NT2/D1 (cell line): ENCODE measurements at regions not wholly inside any gene's neighbourhood (a gene's known extent, or its start where the extent isn't known, plus 50 kb on each side); places are given as distances from the start of the nearest gene placed in this dataset.
"Not testable (repeated sequence)": the region's sequence is repeated elsewhere in the genome, so short reads cannot be mapped to it uniquely, and the experiment has no call there.

ENCODE experiments used
- DNase-seq: peaks from one replicate; pipeline ENCODE4 v3.0.0-alpha.2; 2011; ENCODE audit warnings: low read depth, low spot score
- H3K27me3 ChIP-seq: 2 replicates; pipeline ENCODE4 v1.6.0; 2011; ENCODE audit warnings: mild to moderate bottlenecking; ENCODE audit not compliant: insufficient read length, insufficient read depth
- H3K36me3 ChIP-seq: 2 replicates; pipeline ENCODE4 v1.6.1; 2011; ENCODE audit warnings: mild to moderate bottlenecking, low read length, mixed read lengths; ENCODE audit not compliant: insufficient read depth, insufficient read length
- H3K4me1 ChIP-seq: 2 replicates; pipeline ENCODE4 v1.5.1; 2011; ENCODE audit not compliant: insufficient read depth, insufficient read length
- H3K4me3 ChIP-seq: 2 replicates; pipeline ENCODE4 v1.5.1; 2011; ENCODE audit warnings: low read depth; ENCODE audit not compliant: insufficient read length
- H3K9ac ChIP-seq: 2 replicates; pipeline ENCODE4 v1.6.0; 2011; ENCODE audit warnings: low read depth; ENCODE audit not compliant: insufficient read length
- H3K9me3 ChIP-seq: 2 replicates; pipeline ENCODE4 v1.5.1; 2011; ENCODE audit warnings: mild to moderate bottlenecking, low read length; ENCODE audit not compliant: insufficient read depth

GRCh38 chr7:97928844-97929243 is 56.6 kb upstream of the ASNS start:
- not testable (repeated sequence) for H3K9ac ChIP-seq, H3K4me3 ChIP-seq, H3K9me3 ChIP-seq, H3K36me3 ChIP-seq, H3K4me1 ChIP-seq, DNase-seq, H3K27me3 ChIP-seq

GRCh38 chr7:97927790-97928748 is 55.9 kb upstream of the ASNS start:
- H3K36me3 ChIP-seq, H3K9me3 ChIP-seq, H3K9ac ChIP-seq, H3K27me3 ChIP-seq, H3K4me1 ChIP-seq: not testable (repeated sequence)
- H3K4me3 ChIP-seq: peak overlapping the region; percentile 28
- DNase-seq: peak; percentile 27
